ENCODE measurements at regions not wholly inside any gene's neighbourhood (a gene's known extent, or its start where the extent isn't known, plus 50 kb on each side); places are given as distances from the start of the nearest gene placed in this dataset.

DNA sequence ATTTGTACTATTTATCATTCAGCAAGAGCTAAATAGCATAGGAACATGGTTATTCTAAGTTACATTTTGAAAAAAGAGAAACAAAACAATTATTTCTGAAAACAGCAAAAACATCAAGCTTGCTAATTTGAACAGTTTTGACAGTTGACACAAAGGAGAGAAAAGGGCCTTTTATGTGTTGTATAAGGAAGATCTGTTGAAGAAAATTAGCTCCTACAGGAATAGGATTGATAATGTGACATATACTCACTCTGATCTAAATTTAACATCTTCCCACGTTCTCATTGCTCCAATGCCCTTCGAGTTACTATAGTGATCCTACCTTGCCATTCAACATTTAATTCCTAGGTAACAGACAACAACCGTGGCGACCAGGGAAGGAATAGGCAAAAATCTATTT, 61.4 kb upstream of the BTG3 start:
- intact Hi-C loops (cut with DNase I), result loop anchor here (10.0 kb wide), 1 partner anchor 151 kb away; no protein-coding TSS in a partner anchor
- H3K27me3 ChIP-seq, result no peaks in the 10 kb centered on the region
- no peaks in the 10 kb centered on the region for H3K4me1 ChIP-seq
- no peak for DNase-seq (ENCODE audit: low spot score in 2 of 2)
- no peak overlapping the region for H3K27ac ChIP-seq
- H3K4me3 ChIP-seq, result no peak overlapping the region
- TF ChIP-seq, protein P1, sequence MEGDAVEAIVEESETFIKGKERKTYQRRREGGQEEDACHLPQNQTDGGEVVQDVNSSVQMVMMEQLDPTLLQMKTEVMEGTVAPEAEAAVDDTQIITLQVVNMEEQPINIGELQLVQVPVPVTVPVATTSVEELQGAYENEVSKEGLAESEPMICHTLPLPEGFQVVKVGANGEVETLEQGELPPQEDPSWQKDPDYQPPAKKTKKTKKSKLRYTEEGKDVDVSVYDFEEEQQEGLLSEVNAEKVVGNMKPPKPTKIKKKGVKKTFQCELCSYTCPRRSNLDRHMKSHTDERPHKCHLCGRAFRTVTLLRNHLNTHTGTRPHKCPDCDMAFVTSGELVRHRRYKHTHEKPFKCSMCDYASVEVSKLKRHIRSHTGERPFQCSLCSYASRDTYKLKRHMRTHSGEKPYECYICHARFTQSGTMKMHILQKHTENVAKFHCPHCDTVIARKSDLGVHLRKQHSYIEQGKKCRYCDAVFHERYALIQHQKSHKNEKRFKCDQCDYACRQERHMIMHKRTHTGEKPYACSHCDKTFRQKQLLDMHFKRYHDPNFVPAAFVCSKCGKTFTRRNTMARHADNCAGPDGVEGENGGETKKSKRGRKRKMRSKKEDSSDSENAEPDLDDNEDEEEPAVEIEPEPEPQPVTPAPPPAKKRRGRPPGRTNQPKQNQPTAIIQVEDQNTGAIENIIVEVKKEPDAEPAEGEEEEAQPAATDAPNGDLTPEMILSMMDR (IDR thresholded peaks at IDR 0.05), result no peak
- no peaks in the 10 kb centered on the region for H3K9me3 ChIP-seq
- no peaks in the 10 kb centered on the region for H3K36me3 ChIP-seq

DNA sequence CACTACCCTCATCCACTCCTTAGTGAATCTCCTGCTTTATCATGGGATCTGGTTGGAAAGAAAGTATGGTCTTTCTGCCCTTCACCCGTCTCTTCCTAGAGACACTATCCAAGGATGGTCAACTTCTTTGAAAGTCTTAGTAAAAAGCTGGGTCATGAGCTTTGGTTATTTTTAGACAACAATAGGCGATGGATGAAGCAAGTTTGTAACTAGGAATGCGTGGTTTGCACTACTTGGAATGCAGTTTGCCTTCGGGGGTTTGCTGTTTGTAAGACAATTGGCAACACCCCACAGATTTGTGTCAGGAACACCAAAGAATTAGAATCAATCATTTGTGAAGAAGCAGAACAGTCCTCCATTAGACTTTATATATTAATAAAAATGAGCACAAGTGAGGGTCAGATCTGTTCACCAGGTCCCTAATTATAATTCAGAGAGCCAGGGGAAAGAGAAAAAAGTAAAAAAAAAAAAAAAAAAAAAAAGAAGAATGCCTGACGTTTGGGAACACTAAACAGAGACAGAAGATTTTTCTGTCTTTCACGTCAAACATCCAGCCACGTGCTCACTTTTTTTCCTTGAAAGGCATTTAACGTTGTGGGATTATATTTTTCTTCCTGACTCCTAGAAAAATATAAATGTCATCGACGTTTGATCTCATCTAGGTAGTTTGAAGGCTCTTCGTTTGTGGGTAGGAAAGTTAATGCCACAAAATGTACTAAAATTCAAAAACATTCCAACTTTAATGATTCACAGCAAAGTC, 60.7 kb upstream of the BTG3 start:
- TF ChIP-seq, protein P1 (IDR thresholded peaks at IDR 0.05), result no peak
- Histone ChIP-seq H3K4me1 (no peaks in the 10 kb centered on the region), H3K9me3 (no peaks in the 10 kb centered on the region), H3K27me3 (no peaks in the 10 kb centered on the region), H3K27ac (no peak overlapping the region), H3K4me3 (no peak overlapping the region), H3K36me3 (no peaks in the 10 kb centered on the region)
- DNase-seq (ENCODE audit: low spot score in 2 of 2), result no peak
- intact Hi-C loops (cut with DNase I), result loop anchor here (10.0 kb wide), 1 partner anchor 151 kb away; no protein-coding TSS in a partner anchor

GRCh38 chr21:17671733-17672132, 59.0 kb upstream of the BTG3 start:
- intact Hi-C loops (cut with DNase I), result loop anchor here (10.0 kb wide), 1 partner anchor 153 kb away; no protein-coding TSS in a partner anchor
- Histone ChIP-seq H3K4me1 (no peaks in the 10 kb centered on the region), H3K4me3 (no peak overlapping the region)

DNA sequence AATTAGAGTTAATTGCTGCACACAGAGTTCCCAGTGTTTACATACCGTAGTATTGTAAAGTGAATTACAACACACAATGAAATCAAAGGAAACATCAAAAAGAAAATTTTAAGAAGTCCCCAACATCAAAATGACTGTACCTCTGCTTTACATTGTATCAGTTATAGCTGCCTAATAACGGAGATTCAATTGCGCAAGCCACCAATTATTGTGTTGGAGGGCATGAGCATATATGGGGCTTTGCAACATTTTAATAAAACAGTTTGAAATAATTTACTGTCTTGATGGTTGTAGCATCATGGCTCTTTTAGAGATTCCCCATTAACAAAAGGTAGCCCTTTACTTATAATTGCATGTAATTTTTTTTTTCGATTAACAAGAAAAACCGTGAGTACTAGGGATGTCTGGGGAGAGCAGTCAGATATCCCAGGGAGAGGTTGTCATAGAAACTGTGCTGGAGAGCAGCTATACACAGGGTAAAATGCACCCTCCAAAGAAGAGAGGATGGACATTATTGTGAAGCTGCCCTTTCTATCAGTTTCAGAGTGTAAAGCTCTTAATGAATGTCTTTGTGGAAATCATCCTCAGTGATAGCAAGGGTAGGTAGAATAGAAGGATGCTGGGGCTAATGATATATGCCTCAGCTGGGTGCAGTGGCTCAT, 55.9 kb upstream of the BTG3 start:
- no peaks in the 10 kb centered on the region for H3K27me3 ChIP-seq
- TF ChIP-seq, protein P1 (IDR thresholded peaks at IDR 0.05), result no peak
- no peaks in the 10 kb centered on the region for H3K4me1 ChIP-seq
- H3K36me3 ChIP-seq, result no peaks in the 10 kb centered on the region
- no peaks in the 10 kb centered on the region for H3K9me3 ChIP-seq
- no peak overlapping the region for H3K4me3 ChIP-seq
- DNase-seq (ENCODE audit: low spot score in 2 of 2), result no peak
- intact Hi-C loops (cut with DNase I), result no loop called here
- no peak overlapping the region for H3K27ac ChIP-seq

More at GRCh38 chr21:17671733-17672132, 59.0 kb upstream of the BTG3 start:
- H3K27me3 ChIP-seq, result no peaks in the 10 kb centered on the region
- H3K9me3 ChIP-seq, result no peaks in the 10 kb centered on the region
- TF ChIP-seq, protein P1 (IDR thresholded peaks at IDR 0.05), result no peak
- DNase-seq (ENCODE audit: low spot score in 2 of 2), result no peak
- no peak overlapping the region for H3K27ac ChIP-seq
- no peaks in the 10 kb centered on the region for H3K36me3 ChIP-seq

- H3K27ac ChIP-seq, result no peak overlapping the region
- intact Hi-C loops (cut with DNase I), result no loop called here
- no peak overlapping the region for H3K4me3 ChIP-seq
- DNase-seq (ENCODE audit: low spot score in 2 of 2), result no peak
- no peaks in the 10 kb centered on the region for H3K4me1 ChIP-seq
- H3K27me3 ChIP-seq, result no peaks in the 10 kb centered on the region
- H3K36me3 ChIP-seq, result no peaks in the 10 kb centered on the region
- TF ChIP-seq, protein P1 (IDR thresholded peaks at IDR 0.05), result no peak
- H3K9me3 ChIP-seq, result no peaks in the 10 kb centered on the region
Observed at GRCh38 chr21:17667256-17667655, 54.6 kb upstream of the BTG3 start.
